Ovary (tissue), 7 donors: ENCODE measurements at regions not wholly inside any gene's neighbourhood (a gene's known extent, or its start where the extent isn't known, plus 50 kb on each side); places are given as distances from the start of the nearest gene placed in this dataset.
"Not testable (repeated sequence)": the region's sequence is repeated elsewhere in the genome, so short reads cannot be mapped to it uniquely, and the experiment has no call there.

Source experiments
- DNase-seq, 5 donors: peaks; one replicate each; pipeline ENCODE4 v3.0.0-alpha.2; 2019 to 2020
- H3K27ac ChIP-seq, 2 donors: fragments of 200-600 bp; one replicate each; pipeline versions ENCODE4 v1.5.1 to v1.8.0; 2019 to 2022
- H3K27me3 ChIP-seq: fragments of 200-600 bp; one replicate; pipeline ENCODE4 v1.8.0; 2022
- H3K36me3 ChIP-seq: fragments of 200-600 bp; sonication (generic); one replicate; pipeline ENCODE4 v1.5.1; 2019
- H3K4me1 ChIP-seq: one replicate; pipeline ENCODE4 v1.8.1; 2013; ENCODE audit warnings: mild to moderate bottlenecking, moderate library complexity; ENCODE audit not compliant: insufficient read depth
- H3K4me3 ChIP-seq: fragments of 200-600 bp; sonication (generic); one replicate; pipeline ENCODE4 v1.5.1; 2017
- H3K9me3 ChIP-seq, 2 donors: fragments of 200-600 bp in 1 of 2; sonication (generic) in 1 of 2; one replicate each; pipeline versions ENCODE4 v1.5.1 to v1.8.1; 2013 to 2019; ENCODE audit warnings: mild to moderate bottlenecking in 1 of 2, moderate library complexity in 1 of 2
- CTCF ChIP-seq, 3 donors: fragments of 450-650 bp in 2 of 3; fragments of 200-600 bp in 1 of 3; IDR thresholded peaks; one replicate each; pipeline versions ENCODE4 v1.5.1 to v1.8.0; 2016 to 2022; ENCODE audit warnings: antibody characterized with exemption in 3 of 3, mild to moderate bottlenecking in 1 of 3
- EP300 ChIP-seq: sonication (generic); formaldehyde crosslinking; IDR thresholded peaks from one replicate; pipeline ENCODE4 v1.6.1; 2017; ENCODE audit warnings: antibody characterized with exemption
- POLR2A ChIP-seq: fragments of 450-650 bp; IDR thresholded peaks from one replicate; pipeline ENCODE4 v1.6.1; 2017; ENCODE audit warnings: antibody characterized with exemption, mild to moderate bottlenecking, moderate library complexity
- WGBS, 3 donors: extraction: QIAGEN DNeasy Blood & Tissue Kit in 1 of 3; methylation state at CpG; one replicate each; pipeline versions ENCODE4 v1.1.5 to v1.1.7; 2013 to 2017; 5-methylcytosine and 5-hydroxymethylcytosine counted together
- intact Hi-C, 4 donors: fragments of 100-400 bp; cut with DNase I; formaldehyde crosslinking; loops; one replicate each; pipeline versions ENCODE4 v1.11.0 to v1.15.1; 2022 to 2023
- donor health status: DM: no; HTN: no; CAD: no; lungs with moderate emphysema.
- donor health status: DM: no; HTN: no; CAD: no.
- donor health status: Bipolar disorder and iron deficiency.
- donor health status: DM: no; HTN: no; CAD: no.
- donor health status: DM: yes; HTN: yes; CAD: no.

GRCh38 chr21:20459838-20460237, 538.4 kb upstream of the NCAM2 start:
- H3K27ac ChIP-seq = no peak overlapping the region
- H3K4me3 ChIP-seq = no peak overlapping the region
- no peaks in the 10 kb centered on the region for H3K9me3 ChIP-seq
- intact Hi-C loops = no loop called here
- TF ChIP-seq EP300 (no peak), CTCF (IDR thresholded peaks at IDR 0.05) (no peak), POLR2A (no peak)
- no peaks in the 10 kb centered on the region for H3K36me3 ChIP-seq
- H3K27me3 ChIP-seq = no peaks in the 10 kb centered on the region
- no peaks in the 10 kb centered on the region for H3K4me1 ChIP-seq
- WGBS, 3 donors = 92 to 99% (median 96%) methylated on average over 4 of the region's 4 CpGs
- no peak for DNase-seq

GRCh38 chr21:20463362-20463761, 534.8 kb upstream of the NCAM2 start:
- H3K4me3 ChIP-seq = no peak overlapping the region
- no peaks in the 10 kb centered on the region for H3K27me3 ChIP-seq
- no peak overlapping the region for H3K27ac ChIP-seq
- DNase-seq = no peak
- no peak for TF ChIP-seq CTCF (IDR thresholded peaks at IDR 0.05)
- no peak for TF ChIP-seq EP300
- no peak for TF ChIP-seq POLR2A
- intact Hi-C loops = no loop called here
- no peaks in the 10 kb centered on the region for H3K9me3 ChIP-seq
- H3K4me1 ChIP-seq = no peaks in the 10 kb centered on the region
- no peaks in the 10 kb centered on the region for H3K36me3 ChIP-seq

- no peak for TF ChIP-seq EP300
- no peak for TF ChIP-seq POLR2A
- TF ChIP-seq CTCF (IDR thresholded peaks at IDR 0.05) = no peak
- Histone ChIP-seq H3K9me3 (no peaks in the 10 kb centered on the region), H3K27me3 (no peaks in the 10 kb centered on the region), H3K27ac (no peak overlapping the region), H3K4me3 (no peak overlapping the region), H3K4me1 (no peaks in the 10 kb centered on the region), H3K36me3 (no peaks in the 10 kb centered on the region)
- 69 to 79% (median 69%) methylated on average over 4 of the region's 4 CpGs for WGBS, 3 donors
- no peak for DNase-seq
- intact Hi-C loops = no loop called here
Observed at GRCh38 chr21:20469361-20469760, 528.8 kb upstream of the NCAM2 start.

- no peak for DNase-seq
- no peaks in the 10 kb centered on the region for H3K27me3 ChIP-seq
- H3K9me3 ChIP-seq = no peaks in the 10 kb centered on the region
- no peak overlapping the region for H3K27ac ChIP-seq
- H3K36me3 ChIP-seq = no peaks in the 10 kb centered on the region
- H3K4me1 ChIP-seq = no peaks in the 10 kb centered on the region
- intact Hi-C loops = loop anchor here in 1 of 4 donors (5.0 kb wide), 1 partner anchor 1801 kb away; no protein-coding TSS in a partner anchor
- TF ChIP-seq EP300 = no peak
- TF ChIP-seq POLR2A = no peak
- TF ChIP-seq CTCF (IDR thresholded peaks at IDR 0.05) = no peak
- H3K4me3 ChIP-seq = no peak overlapping the region
Observed at GRCh38 chr21:20486303-20486702, 511.9 kb upstream of the NCAM2 start.

- H3K9me3 ChIP-seq, H3K36me3 ChIP-seq, H3K4me3 ChIP-seq, H3K4me1 ChIP-seq, H3K27ac ChIP-seq, intact Hi-C loops, DNase-seq, H3K27me3 ChIP-seq: not testable (repeated sequence)
- 61 to 73% (median 70%) methylated on average over 3 of the region's 3 CpGs for WGBS, 3 donors
Observed at GRCh38 chr21:20502915-20503314, 495.3 kb upstream of the NCAM2 start.
